Ovary (tissue), 3 donors: ENCODE measurements at regions not wholly inside any gene's neighbourhood (a gene's known extent, or its start where the extent isn't known, plus 50 kb on each side); places are given as distances from the start of the nearest gene placed in this dataset.

ENCODE experiments used
- POLR2A ChIP-seq: fragments of 450-650 bp; IDR thresholded peaks from one replicate; pipeline ENCODE4 v1.6.1; 2017; ENCODE audit warnings: antibody characterized with exemption, mild to moderate bottlenecking, moderate library complexity
- TF ChIP-seq, protein P1 (sequence below), 3 donors: fragments of 450-650 bp in 2 of 3; fragments of 200-600 bp in 1 of 3; IDR thresholded peaks; one replicate each; pipeline versions ENCODE4 v1.5.1 to v1.8.0; 2016 to 2022; ENCODE audit warnings: antibody characterized with exemption in 3 of 3, mild to moderate bottlenecking in 1 of 3
- donor health status: DM: no; HTN: no; CAD: no.

DNA sequence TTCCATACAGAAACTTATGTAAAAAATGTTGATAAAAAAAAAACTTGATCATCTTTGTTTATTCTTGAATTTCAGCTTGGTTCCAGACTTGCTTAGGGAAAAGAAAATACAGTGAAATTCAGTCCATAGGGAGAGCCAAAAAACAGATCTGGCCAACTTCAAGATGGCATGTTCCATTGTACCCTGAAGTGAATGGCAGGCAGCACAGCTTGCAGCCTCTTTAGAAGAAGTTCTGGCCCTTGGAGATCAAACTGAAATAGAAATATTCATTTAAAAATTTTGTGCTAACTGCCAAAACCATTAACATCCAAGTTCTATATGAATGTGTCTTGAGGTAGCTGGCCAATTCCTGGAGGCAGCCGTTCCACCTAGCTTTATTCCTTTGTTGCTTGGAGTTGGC is 448.4 kb downstream of the EPM2A start:
- no peak for TF ChIP-seq POLR2A
- TF ChIP-seq, protein P1, sequence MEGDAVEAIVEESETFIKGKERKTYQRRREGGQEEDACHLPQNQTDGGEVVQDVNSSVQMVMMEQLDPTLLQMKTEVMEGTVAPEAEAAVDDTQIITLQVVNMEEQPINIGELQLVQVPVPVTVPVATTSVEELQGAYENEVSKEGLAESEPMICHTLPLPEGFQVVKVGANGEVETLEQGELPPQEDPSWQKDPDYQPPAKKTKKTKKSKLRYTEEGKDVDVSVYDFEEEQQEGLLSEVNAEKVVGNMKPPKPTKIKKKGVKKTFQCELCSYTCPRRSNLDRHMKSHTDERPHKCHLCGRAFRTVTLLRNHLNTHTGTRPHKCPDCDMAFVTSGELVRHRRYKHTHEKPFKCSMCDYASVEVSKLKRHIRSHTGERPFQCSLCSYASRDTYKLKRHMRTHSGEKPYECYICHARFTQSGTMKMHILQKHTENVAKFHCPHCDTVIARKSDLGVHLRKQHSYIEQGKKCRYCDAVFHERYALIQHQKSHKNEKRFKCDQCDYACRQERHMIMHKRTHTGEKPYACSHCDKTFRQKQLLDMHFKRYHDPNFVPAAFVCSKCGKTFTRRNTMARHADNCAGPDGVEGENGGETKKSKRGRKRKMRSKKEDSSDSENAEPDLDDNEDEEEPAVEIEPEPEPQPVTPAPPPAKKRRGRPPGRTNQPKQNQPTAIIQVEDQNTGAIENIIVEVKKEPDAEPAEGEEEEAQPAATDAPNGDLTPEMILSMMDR (IDR thresholded peaks at IDR 0.05) = no peak
